ENCODE measurements at regions not wholly inside any gene's neighbourhood (a gene's known extent, or its start where the extent isn't known, plus 50 kb on each side); places are given as distances from the start of the nearest gene placed in this dataset.
A peak's percentile ranks its signal among the peaks of the same experiment; 100 is the strongest.
"Not testable (repeated sequence)": the region's sequence is repeated elsewhere in the genome, so short reads cannot be mapped to it uniquely, and the experiment has no call there.

DNA sequence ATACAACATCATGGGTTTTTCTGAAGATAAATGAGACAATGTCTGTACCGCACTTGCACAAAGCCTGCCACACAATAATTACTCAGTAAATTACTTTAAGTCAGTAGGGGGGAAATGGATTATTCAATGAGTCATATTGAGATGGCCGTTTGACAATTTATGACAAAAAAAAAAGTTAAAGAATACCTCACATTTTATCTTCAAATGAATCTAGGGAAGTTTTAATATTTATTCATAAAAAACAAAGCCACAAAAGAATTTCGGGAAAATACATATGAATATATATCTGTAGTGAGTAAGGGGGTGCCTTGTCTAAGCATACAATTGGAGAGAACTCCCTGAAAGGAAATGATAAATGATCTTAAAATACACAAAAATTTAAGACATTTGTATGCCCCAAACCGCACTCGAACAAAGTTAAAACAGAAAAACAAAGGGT is 197.0 kb upstream of the SLC7A11 start:
- no peak for TF ChIP-seq Cebpa-rat (IDR thresholded peaks at IDR 0.05)
- H3K4me2 ChIP-seq, result no peak overlapping the region

DNA sequence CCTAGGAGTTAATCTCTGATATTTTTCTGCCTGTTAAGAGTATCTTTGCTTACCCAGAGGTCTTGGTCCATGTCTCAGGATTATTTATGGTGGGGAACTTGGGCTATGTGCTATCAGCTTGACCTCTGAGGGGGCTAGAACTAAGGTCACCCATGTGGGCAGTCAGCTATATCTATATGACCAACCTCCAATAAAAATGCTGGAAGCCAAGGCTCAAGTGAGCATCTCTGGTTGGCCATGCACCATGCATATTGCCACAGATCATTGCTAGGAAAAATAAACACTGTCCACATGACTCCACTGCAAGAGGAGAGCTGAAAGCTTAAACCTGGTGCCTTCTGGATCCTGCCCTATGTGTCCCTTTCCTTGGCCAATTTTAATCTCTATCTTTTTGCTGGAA is 196.5 kb upstream of the SLC7A11 start:
- Histone ChIP-seq H3K27me3 (no peaks in the 10 kb centered on the region), H3K4me3 (no peak overlapping the region), H3K4me1 (no peaks in the 10 kb centered on the region), H4K20me1 (no peaks in the 10 kb centered on the region), H3K9ac (no peak overlapping the region), H3K9me3 (replicated peaks in 1 of 11) (peaks cover 3 to 22% (median 8%) of the 10 kb centered on the region in 11 experiments; a peak in 14 of 22 replicates), H3K27ac (no peak overlapping the region), H3K4me2 (no peak overlapping the region), H3K36me3 (no peaks in the 10 kb centered on the region)
- no peak for TF ChIP-seq Cebpa-rat (IDR thresholded peaks at IDR 0.05)

More for the DNA sequence above, 197.0 kb upstream of the SLC7A11 start:
- Histone ChIP-seq H3K9me3 (replicated peaks in 1 of 11) (peaks cover 3 to 22% (median 7%) of the 10 kb centered on the region in 11 experiments; a peak in 14 of 22 replicates), H3K27me3 (no peaks in the 10 kb centered on the region), H3K9ac (no peak overlapping the region), H3K4me3 (no peak overlapping the region), H3K4me1 (no peaks in the 10 kb centered on the region), H3K27ac (no peak overlapping the region), H4K20me1 (no peaks in the 10 kb centered on the region), H3K36me3 (no peaks in the 10 kb centered on the region)

DNA sequence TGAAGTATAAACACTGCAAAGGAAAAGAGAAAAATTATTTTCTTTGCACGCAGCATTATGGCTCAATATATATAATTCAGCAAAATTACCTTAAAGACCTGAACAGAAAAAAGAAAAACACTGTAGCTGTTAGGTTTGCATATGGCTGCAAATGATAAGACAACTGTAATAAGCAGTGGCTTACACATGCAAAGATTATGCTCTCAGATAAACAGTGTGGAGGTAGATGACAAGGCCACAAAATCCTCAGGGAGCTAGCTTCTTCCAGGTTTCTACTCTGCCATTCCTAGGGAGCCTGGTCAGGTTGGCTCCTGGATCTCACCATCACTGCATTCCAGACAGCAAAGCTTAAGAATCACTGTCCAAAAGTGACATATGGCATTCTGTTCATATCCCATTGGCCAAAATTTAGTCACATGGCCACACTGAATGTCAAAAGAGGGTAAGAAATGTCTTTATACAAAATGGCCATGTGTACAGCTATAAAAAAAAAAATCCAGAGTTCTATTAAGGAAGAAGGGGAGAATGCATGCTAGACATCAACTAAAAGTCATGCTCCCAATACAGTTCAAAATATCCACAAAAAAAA is 195.2 kb upstream of the SLC7A11 start:
- no peak overlapping the region for H3K4me2 ChIP-seq
- no peak overlapping the region for H3K9ac ChIP-seq
- H3K4me3 ChIP-seq, result no peak overlapping the region
- no peaks in the 10 kb centered on the region for H3K27me3 ChIP-seq
- H3K36me3 ChIP-seq, result no peaks in the 10 kb centered on the region
- H3K9me3 ChIP-seq (replicated peaks in 1 of 11), result peaks cover 12 to 30% (median 17%) of the 10 kb centered on the region in 11 experiments; a peak in 20 of 22 replicates
- no peak for TF ChIP-seq Cebpa-rat (IDR thresholded peaks at IDR 0.05)
- no peaks in the 10 kb centered on the region for H3K4me1 ChIP-seq
- H3K27ac ChIP-seq, result no peak overlapping the region
- no peaks in the 10 kb centered on the region for H4K20me1 ChIP-seq

GRCh38 chr4:138435733-138436132 is 193.6 kb upstream of the SLC7A11 start:
- H3K4me1 ChIP-seq, H3K4me2 ChIP-seq, H3K27me3 ChIP-seq, H3K9ac ChIP-seq, H4K20me1 ChIP-seq, H3K27ac ChIP-seq, H3K4me3 ChIP-seq, H3K36me3 ChIP-seq: not testable (repeated sequence)
- peaks cover 14 to 38% (median 25%) of the 10 kb centered on the region in 11 experiments; a peak in 20 of 22 replicates for H3K9me3 ChIP-seq (replicated peaks in 1 of 11)

GRCh38 chr4:138435046-138435445 is 192.9 kb upstream of the SLC7A11 start:
- H3K4me1 ChIP-seq, H3K27me3 ChIP-seq, H4K20me1 ChIP-seq, H3K36me3 ChIP-seq, H3K9ac ChIP-seq, H3K27ac ChIP-seq, H3K4me2 ChIP-seq, H3K4me3 ChIP-seq: not testable (repeated sequence)
- H3K9me3 ChIP-seq (replicated peaks in 1 of 11), result peaks cover 14 to 38% (median 25%) of the 10 kb centered on the region in 11 experiments; a peak in 20 of 22 replicates

DNA sequence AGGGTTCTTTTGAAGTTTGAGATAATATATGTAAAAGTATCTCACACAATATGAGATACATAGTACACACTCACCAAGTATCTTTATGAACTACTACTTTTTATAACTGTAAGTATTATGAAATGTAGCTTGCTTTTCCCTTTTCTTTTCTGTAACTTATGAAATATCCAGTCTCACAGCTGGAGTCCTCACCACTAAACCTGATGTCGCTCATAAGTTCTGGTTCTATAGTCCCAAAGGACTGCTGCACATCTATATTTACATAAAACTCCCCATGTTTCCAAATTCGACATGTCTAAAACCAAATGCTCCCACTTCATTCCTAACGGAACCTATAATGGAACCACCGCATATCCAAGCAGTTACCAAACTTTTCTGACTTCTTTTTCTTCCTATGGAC is 186.5 kb upstream of the SLC7A11 start:
- no peak overlapping the region for H3K9ac ChIP-seq
- no peak overlapping the region for H3K4me3 ChIP-seq
- peaks cover 10 to 23% (median 18%) of the 10 kb centered on the region in 11 experiments; a peak in 20 of 22 replicates for H3K9me3 ChIP-seq (replicated peaks in 1 of 11)
- H3K27me3 ChIP-seq, result no peaks in the 10 kb centered on the region
- H3K36me3 ChIP-seq, result no peaks in the 10 kb centered on the region
- no peak for TF ChIP-seq Cebpa-rat (IDR thresholded peaks at IDR 0.05)
- H4K20me1 ChIP-seq, result no peaks in the 10 kb centered on the region
- no peaks in the 10 kb centered on the region for H3K4me1 ChIP-seq
- H3K4me2 ChIP-seq, result no peak overlapping the region
- no peak overlapping the region for H3K27ac ChIP-seq

DNA sequence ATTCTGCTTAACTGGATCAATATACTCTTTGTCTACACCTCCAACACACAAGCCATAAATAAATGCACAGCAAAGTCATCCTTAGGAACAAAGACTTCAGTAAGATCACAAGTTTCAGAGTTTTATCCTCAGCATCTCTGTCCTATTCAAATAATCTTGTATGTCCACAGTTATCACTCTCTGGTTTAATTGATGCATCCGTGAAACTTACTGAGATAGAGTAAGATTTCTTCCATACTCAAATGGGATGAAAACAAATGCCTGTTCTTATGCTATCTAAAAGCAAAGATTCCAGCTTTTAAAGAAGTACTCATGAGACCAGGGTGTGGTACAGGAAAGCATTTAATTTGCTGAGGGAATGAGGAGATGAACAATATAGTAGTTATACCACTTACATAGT is 184.6 kb upstream of the SLC7A11 start:
- Histone ChIP-seq H3K4me2 (no peak overlapping the region), H4K20me1 (no peaks in the 10 kb centered on the region), H3K36me3 (no peaks in the 10 kb centered on the region), H3K9ac (no peak overlapping the region), H3K4me1 (no peaks in the 10 kb centered on the region), H3K27ac (no peak overlapping the region), H3K4me3 (no peak overlapping the region), H3K27me3 (no peaks in the 10 kb centered on the region), H3K9me3 (replicated peaks in 1 of 11) (peaks cover 0 to 4% (median under 1%) of the 10 kb centered on the region in 11 experiments; a peak in 5 of 22 replicates)
- TF ChIP-seq Cebpa-rat (IDR thresholded peaks at IDR 0.05), result no peak

- Histone ChIP-seq H3K9me3 (replicated peaks in 1 of 11) (no peaks in the 10 kb centered on the region), H3K4me3 (no peak overlapping the region), H3K4me1 (no peaks in the 10 kb centered on the region), H3K36me3 (no peaks in the 10 kb centered on the region), H4K20me1 (no peaks in the 10 kb centered on the region), H3K27me3 (no peaks in the 10 kb centered on the region), H3K9ac (no peak overlapping the region), H3K27ac (no peak overlapping the region), H3K4me2 (no peak overlapping the region)
- no peak for TF ChIP-seq Cebpa-rat (IDR thresholded peaks at IDR 0.05)
These were observed 178.3 kb upstream of the SLC7A11 start for GRCh38 chr4:138420471-138420870.

DNA sequence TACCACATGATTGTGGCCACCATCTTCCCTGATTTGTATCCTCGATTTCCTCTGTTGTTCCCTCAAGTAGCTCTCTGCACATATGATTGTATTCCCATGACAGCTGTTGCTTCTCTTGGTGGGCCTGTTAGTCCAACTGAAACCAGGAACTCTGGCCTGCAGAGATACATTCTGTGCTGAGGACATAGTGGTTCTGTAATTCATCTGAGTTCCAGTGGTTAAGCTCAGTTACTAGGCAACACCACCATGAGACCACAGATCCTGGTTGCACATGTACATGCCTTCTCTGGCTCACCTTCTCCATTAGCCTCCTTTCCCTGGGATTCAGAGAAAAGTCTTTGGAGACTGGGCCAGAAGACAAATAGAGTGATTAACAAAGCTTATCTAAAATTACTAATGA is 172.1 kb upstream of the SLC7A11 start:
- TF ChIP-seq Cebpa-rat (IDR thresholded peaks at IDR 0.05), result no peak
- Histone ChIP-seq H3K4me2 (peak overlapping the region in 5 of 11 experiments; percentile 12 to 43 (median 28); a peak in 5 of 22 replicates), H3K36me3 (no peaks in the 10 kb centered on the region), H3K9ac (no peak overlapping the region), H4K20me1 (no peaks in the 10 kb centered on the region), H3K4me3 (no peak overlapping the region), H3K4me1 (peaks cover 0 to 21% (median 5%) of the 10 kb centered on the region in 10 experiments; a peak in 9 of 20 replicates), H3K27ac (no peak overlapping the region), H3K27me3 (no peaks in the 10 kb centered on the region), H3K9me3 (replicated peaks in 1 of 11) (no peaks in the 10 kb centered on the region)

- Histone ChIP-seq H3K9me3 (replicated peaks in 1 of 11) (no peaks in the 10 kb centered on the region), H3K4me1 (peaks cover 0 to 30% (median 5%) of the 10 kb centered on the region in 10 experiments; a peak in 10 of 20 replicates), H3K4me3 (no peak overlapping the region), H3K36me3 (no peaks in the 10 kb centered on the region), H4K20me1 (no peaks in the 10 kb centered on the region), H3K4me2 (no peak overlapping the region), H3K27me3 (no peaks in the 10 kb centered on the region), H3K27ac (no peak overlapping the region), H3K9ac (no peak overlapping the region)
- TF ChIP-seq Cebpa-rat (IDR thresholded peaks at IDR 0.05), result no peak
These were observed 171.1 kb upstream of the SLC7A11 start for GRCh38 chr4:138413273-138413672.
